Endothelial cell of umbilical vein (primary cell): ENCODE measurements at regions not wholly inside any gene's neighbourhood (a gene's known extent, or its start where the extent isn't known, plus 50 kb on each side); places are given as distances from the start of the nearest gene placed in this dataset.

Experiments used
- BruUV-seq: library from RNA; stranded (reverse); fragments of 400-500 nt; replicated peaks from 2 replicates; lab custom pipeline; 2021; lab: Mats Ljungman, UMichigan
- CTCF ChIA-PET: fragments of 300-600, 350-600 bp; sonication (Branson Sonifier 250); formaldehyde crosslinking; loops from one replicate; lab custom pipeline; 2021; ENCODE audit warnings: antibody characterized with exemption, inconsistent platforms; lab: Charles Lee
- POLR2A ChIA-PET: fragments of 300-600, 350-600 bp; sonication (Branson Sonifier 250); formaldehyde crosslinking; loops from one replicate; lab custom pipeline; 2021; ENCODE audit warnings: antibody characterized with exemption, inconsistent platforms; lab: Charles Lee
- DNase-seq: peaks from one replicate; pipeline ENCODE4 v3.0.0-alpha.2; 2011; ENCODE audit warnings: low read depth, low spot score
- FAIRE-seq: peaks from 2 replicates; lab custom pipeline; 2011; peaks lifted over from hg19 to GRCh38; lab: Jason Lieb, UNC
- H2AFZ ChIP-seq: 2 replicates; pipeline ENCODE4 v1.6.0; 2012; ENCODE audit warnings: low read depth, low read length, control low read depth, inconsistent platforms
- H3K27ac ChIP-seq: 2 replicates; pipeline ENCODE4 v1.5.1; 2011; ENCODE audit warnings: low read depth, mild to moderate bottlenecking, control low read depth, low read length, moderate library complexity; ENCODE audit not compliant: insufficient read depth
- H3K27me3 ChIP-seq, 2 experiments: 2 replicates each; pipeline versions ENCODE4 v1.6.0 to v1.6.1; 2011; ENCODE audit warnings: low read length in 2 of 2, mixed read lengths in 1 of 2; ENCODE audit not compliant: control insufficient read depth in 2 of 2, insufficient read depth in 2 of 2
- H3K36me3 ChIP-seq, 2 experiments: 2 replicates in 1 of 2; 3 replicates in 1 of 2; pipeline ENCODE4 v1.5.1; 2011; ENCODE audit warnings: low read length in 2 of 2, mild to moderate bottlenecking in 1 of 2, moderate library complexity in 1 of 2; ENCODE audit not compliant: control insufficient read depth in 2 of 2, insufficient read depth in 2 of 2; ENCODE audit errors: extremely low read depth in 1 of 2
- H3K4me1 ChIP-seq: 3 replicates; pipeline ENCODE4 v1.5.1; 2011; ENCODE audit warnings: mild to moderate bottlenecking, low read length; ENCODE audit not compliant: control insufficient read depth, insufficient read depth; ENCODE audit errors: extremely low read depth
- H3K4me2 ChIP-seq: 2 replicates; pipeline ENCODE4 v1.6.1; 2011; ENCODE audit warnings: low read length, control low read depth, mixed read lengths; ENCODE audit not compliant: insufficient read depth
- H3K4me3 ChIP-seq, 3 experiments: fragments of 200-600 bp in 1 of 3; sonication (generic), shearing (Covaris generic) in 1 of 3; replicated peaks in 1 of 3; 2 replicates each; pipeline ENCODE4 v1.5.1; 2011 to 2016; ENCODE audit warnings: control low read depth in 3 of 3, low read length in 3 of 3, mild to moderate bottlenecking in 2 of 3, inconsistent platforms in 1 of 3, low read depth in 1 of 3, moderate library complexity in 1 of 3; ENCODE audit not compliant: insufficient read depth in 1 of 3
- H3K79me2 ChIP-seq: 2 replicates; pipeline ENCODE4 v1.6.0; 2012; ENCODE audit warnings: low read length, inconsistent platforms; ENCODE audit not compliant: control insufficient read depth, insufficient read depth
- H3K9ac ChIP-seq: replicated peaks from 2 replicates; pipeline ENCODE3; 2011; ENCODE audit warnings: low read length, control low read depth; ENCODE audit not compliant: insufficient read depth; ENCODE audit errors: extremely low read depth
- H3K9me1 ChIP-seq: replicated peaks from 3 replicates; pipeline ENCODE4 v1.6.0; 2011; ENCODE audit warnings: mild to moderate bottlenecking, low read length; ENCODE audit not compliant: control insufficient read depth, insufficient read depth; ENCODE audit errors: extremely low read depth
- H3K9me3 ChIP-seq: replicated peaks from 2 replicates; pipeline ENCODE4 v1.5.1; 2012; ENCODE audit warnings: low read length, inconsistent platforms; ENCODE audit not compliant: control insufficient read depth, insufficient read depth
- H4K20me1 ChIP-seq: replicated peaks from 2 replicates; pipeline ENCODE3; 2011; ENCODE audit warnings: mild to moderate bottlenecking, low read length; ENCODE audit not compliant: control insufficient read depth, insufficient read depth; ENCODE audit errors: extremely low read depth
- EZH2 ChIP-seq: IDR thresholded peaks from 2 replicates; pipeline ENCODE4 v1.6.1; 2012; ENCODE audit warnings: borderline replicate concordance, low read depth, mild to moderate bottlenecking, moderate library complexity, low read length, inconsistent platforms; ENCODE audit not compliant: severe bottlenecking
- FOS ChIP-seq: IDR thresholded peaks from 2 replicates; pipeline ENCODE4 v1.6.1; 2011; ENCODE audit warnings: mild to moderate bottlenecking, low read length, moderate library complexity, borderline replicate concordance; ENCODE audit not compliant: insufficient read depth
- GATA2 ChIP-seq: IDR thresholded peaks from 2 replicates; pipeline ENCODE4 v1.7.0; 2011; ENCODE audit warnings: low read depth, mild to moderate bottlenecking, moderate library complexity, mixed read lengths, low read length; ENCODE audit not compliant: insufficient read length, insufficient read depth
- JUN ChIP-seq: IDR thresholded peaks from 2 replicates; pipeline ENCODE4 v1.6.1; 2011; ENCODE audit warnings: borderline replicate concordance, low read depth; ENCODE audit not compliant: insufficient read length, insufficient read depth
- MYC ChIP-seq: IDR thresholded peaks from one replicate; pipeline ENCODE4 v1.6.1; 2011; ENCODE audit warnings: mild to moderate bottlenecking, low read depth, low read length
- POLR2A ChIP-seq: IDR thresholded peaks from 2 replicates; pipeline ENCODE4 v1.6.1; 2012; ENCODE audit warnings: low read depth, mild to moderate bottlenecking, control low read depth, low read length
- POLR2AphosphoS5 ChIP-seq: IDR thresholded peaks from 2 replicates; pipeline ENCODE4 v1.6.1; 2012; ENCODE audit warnings: low read depth, mild to moderate bottlenecking, control low read depth, low read length, moderate library complexity; ENCODE audit not compliant: insufficient read depth
- dilution Hi-C: fragments of 300-500 bp; cut with MboI; formaldehyde crosslinking; loops from one replicate; pipeline ENCODE4 v1.15.0; 2019; ENCODE audit warnings: low sequenced_read_pairs; ENCODE audit not compliant: extremely low pct_ligation_motif_present
- intact Hi-C: fragments of 100-400 bp; cut with micrococcal nuclease; formaldehyde crosslinking; loops from one replicate; pipeline ENCODE4 v1.10.0; 2022
- TF ChIP-seq, protein P1 (sequence below): IDR thresholded peaks from 2 replicates; pipeline ENCODE4 v1.6.1; 2011; ENCODE audit not compliant: insufficient read depth, insufficient read length
- TF ChIP-seq, protein P2 (sequence below), 2 donors: IDR thresholded peaks; 1 replicate in 1 of 2; 2 replicates in 1 of 2; pipeline ENCODE4 v1.5.1; 2011; ENCODE audit warnings: low read length in 2 of 2, mild to moderate bottlenecking in 2 of 2, moderate library complexity in 2 of 2, control low read depth in 1 of 2, inconsistent platforms in 1 of 2, low read depth in 1 of 2; ENCODE audit not compliant: insufficient read depth in 1 of 2; ENCODE audit errors: extremely low read depth in 1 of 2

DNA sequence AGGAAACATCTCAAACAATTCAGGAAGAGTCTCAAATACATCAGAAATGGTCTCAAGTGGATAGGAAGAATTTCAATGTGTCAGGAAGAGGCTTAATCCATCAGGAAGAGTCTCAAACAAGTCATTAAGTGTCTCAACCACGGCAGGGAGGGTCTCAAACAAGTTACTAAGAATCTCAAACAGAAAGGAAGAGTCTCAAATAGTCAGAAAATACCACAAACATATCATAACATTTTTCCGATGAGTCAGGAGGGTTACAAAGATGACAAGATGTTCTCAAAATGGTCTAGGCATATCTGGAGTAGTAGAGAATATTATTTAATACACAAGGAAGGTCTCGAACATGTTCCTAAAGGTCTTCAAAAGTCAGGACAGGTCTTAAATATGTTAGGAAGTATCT, 109.3 kb upstream of the USP9X start:
- dilution Hi-C loops: no loop called here

More for the DNA sequence above, 109.3 kb upstream of the USP9X start:
- intact Hi-C loops: no loop called here
- no peaks in the 10 kb centered on the region for H3K9me1 ChIP-seq
- no peaks in the 10 kb centered on the region for H3K4me1 ChIP-seq
- no peaks in the 10 kb centered on the region for H3K27me3 ChIP-seq
- H3K36me3 ChIP-seq: no peaks in the 10 kb centered on the region
- no peaks in the 10 kb centered on the region for H3K79me2 ChIP-seq
- H4K20me1 ChIP-seq: no peaks in the 10 kb centered on the region
- no peak overlapping the region for H3K9ac ChIP-seq
- CTCF ChIA-PET: no interaction called here
- TF ChIP-seq POLR2A: no peak
- TF ChIP-seq MYC: no peak
- TF ChIP-seq, protein P1, sequence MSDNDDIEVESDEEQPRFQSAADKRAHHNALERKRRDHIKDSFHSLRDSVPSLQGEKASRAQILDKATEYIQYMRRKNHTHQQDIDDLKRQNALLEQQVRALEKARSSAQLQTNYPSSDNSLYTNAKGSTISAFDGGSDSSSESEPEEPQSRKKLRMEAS: no peak
- TF ChIP-seq JUN: no peak
- TF ChIP-seq POLR2AphosphoS5: no peak
- no peak for TF ChIP-seq FOS
- TF ChIP-seq GATA2: no peak
- no peak for TF ChIP-seq EZH2
- TF ChIP-seq, protein P2, sequence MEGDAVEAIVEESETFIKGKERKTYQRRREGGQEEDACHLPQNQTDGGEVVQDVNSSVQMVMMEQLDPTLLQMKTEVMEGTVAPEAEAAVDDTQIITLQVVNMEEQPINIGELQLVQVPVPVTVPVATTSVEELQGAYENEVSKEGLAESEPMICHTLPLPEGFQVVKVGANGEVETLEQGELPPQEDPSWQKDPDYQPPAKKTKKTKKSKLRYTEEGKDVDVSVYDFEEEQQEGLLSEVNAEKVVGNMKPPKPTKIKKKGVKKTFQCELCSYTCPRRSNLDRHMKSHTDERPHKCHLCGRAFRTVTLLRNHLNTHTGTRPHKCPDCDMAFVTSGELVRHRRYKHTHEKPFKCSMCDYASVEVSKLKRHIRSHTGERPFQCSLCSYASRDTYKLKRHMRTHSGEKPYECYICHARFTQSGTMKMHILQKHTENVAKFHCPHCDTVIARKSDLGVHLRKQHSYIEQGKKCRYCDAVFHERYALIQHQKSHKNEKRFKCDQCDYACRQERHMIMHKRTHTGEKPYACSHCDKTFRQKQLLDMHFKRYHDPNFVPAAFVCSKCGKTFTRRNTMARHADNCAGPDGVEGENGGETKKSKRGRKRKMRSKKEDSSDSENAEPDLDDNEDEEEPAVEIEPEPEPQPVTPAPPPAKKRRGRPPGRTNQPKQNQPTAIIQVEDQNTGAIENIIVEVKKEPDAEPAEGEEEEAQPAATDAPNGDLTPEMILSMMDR (IDR thresholded peaks at IDR 0.05; ENCODE audit: extremely low read depth in 1 of 2, insufficient read depth in 1 of 2, low read depth in 1 of 2, low read length in 2 of 2): no peak
- no peak overlapping the region for H3K27ac ChIP-seq
- H3K4me3 ChIP-seq: no peak overlapping the region
- FAIRE-seq (no peak), DNase-seq (no peak)
- POLR2A ChIA-PET: no interaction called here
- H2AFZ ChIP-seq: no peak overlapping the region
- no peak overlapping the region for H3K4me2 ChIP-seq
- no peaks in the 10 kb centered on the region for H3K9me3 ChIP-seq
- no TSS peak for BruUV-seq
